Transverse colon (tissue), 4 donors: ENCODE measurements at regions not wholly inside any gene's neighbourhood (a gene's known extent, or its start where the extent isn't known, plus 50 kb on each side); places are given as distances from the start of the nearest gene placed in this dataset.

Experiments
- EP300 ChIP-seq: sonication (generic); formaldehyde crosslinking; IDR thresholded peaks from one replicate; pipeline ENCODE4 v1.6.1; 2017; ENCODE audit warnings: antibody characterized with exemption, low read depth
- POLR2A ChIP-seq: fragments of 450-650 bp; IDR thresholded peaks from one replicate; pipeline ENCODE4 v1.6.1; 2016; ENCODE audit warnings: antibody characterized with exemption, mild to moderate bottlenecking, moderate library complexity
- POLR2AphosphoS5 ChIP-seq, 3 donors: sonication (generic); formaldehyde crosslinking; IDR thresholded peaks; one replicate each; pipeline ENCODE4 v1.6.1; 2016; ENCODE audit warnings: antibody characterized with exemption in 3 of 3
- TF ChIP-seq, protein P1 (sequence below), 5 experiments: fragments of 200-600 bp in 3 of 5; fragments of 450-650 bp in 2 of 5; sonication (generic) in 3 of 5; IDR thresholded peaks; 1 replicate in 2 of 5; 2 replicates in 3 of 5; pipeline ENCODE4 v1.5.1; 2016 to 2017; ENCODE audit warnings: antibody characterized with exemption in 5 of 5, inconsistent platforms in 3 of 5, mild to moderate bottlenecking in 2 of 5, moderate library complexity in 1 of 5

DNA sequence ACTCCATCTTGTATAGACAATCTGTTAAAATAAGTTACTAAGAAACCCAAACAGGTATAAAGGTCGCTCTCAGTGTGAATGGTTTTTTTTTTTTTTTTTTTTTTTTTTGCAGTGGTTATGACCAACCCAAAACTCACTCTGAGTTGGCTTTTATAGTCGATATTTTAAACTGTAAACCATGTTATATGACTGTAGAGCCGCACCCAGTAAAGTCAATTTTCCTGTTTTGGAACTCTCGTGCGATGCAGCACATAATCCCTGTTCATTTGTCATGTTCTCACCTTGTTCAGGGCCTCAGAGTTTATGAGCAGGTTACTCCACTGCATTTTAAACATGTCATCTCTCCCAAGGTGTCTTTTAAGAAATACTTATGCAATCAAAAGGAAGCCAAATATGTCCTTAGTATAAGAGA, 112.5 kb downstream of the KLF5 start:
- TF ChIP-seq, protein P1, sequence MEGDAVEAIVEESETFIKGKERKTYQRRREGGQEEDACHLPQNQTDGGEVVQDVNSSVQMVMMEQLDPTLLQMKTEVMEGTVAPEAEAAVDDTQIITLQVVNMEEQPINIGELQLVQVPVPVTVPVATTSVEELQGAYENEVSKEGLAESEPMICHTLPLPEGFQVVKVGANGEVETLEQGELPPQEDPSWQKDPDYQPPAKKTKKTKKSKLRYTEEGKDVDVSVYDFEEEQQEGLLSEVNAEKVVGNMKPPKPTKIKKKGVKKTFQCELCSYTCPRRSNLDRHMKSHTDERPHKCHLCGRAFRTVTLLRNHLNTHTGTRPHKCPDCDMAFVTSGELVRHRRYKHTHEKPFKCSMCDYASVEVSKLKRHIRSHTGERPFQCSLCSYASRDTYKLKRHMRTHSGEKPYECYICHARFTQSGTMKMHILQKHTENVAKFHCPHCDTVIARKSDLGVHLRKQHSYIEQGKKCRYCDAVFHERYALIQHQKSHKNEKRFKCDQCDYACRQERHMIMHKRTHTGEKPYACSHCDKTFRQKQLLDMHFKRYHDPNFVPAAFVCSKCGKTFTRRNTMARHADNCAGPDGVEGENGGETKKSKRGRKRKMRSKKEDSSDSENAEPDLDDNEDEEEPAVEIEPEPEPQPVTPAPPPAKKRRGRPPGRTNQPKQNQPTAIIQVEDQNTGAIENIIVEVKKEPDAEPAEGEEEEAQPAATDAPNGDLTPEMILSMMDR (IDR thresholded peaks at IDR 0.05) = no peak
- TF ChIP-seq POLR2A (no peak), POLR2AphosphoS5 (IDR thresholded peaks at IDR 0.05) (peak in 2 of 3 donors; percentile 33 to 56), EP300 (no peak)
